ENCODE measurements at regions not wholly inside any gene's neighbourhood (a gene's known extent, or its start where the extent isn't known, plus 50 kb on each side); places are given as distances from the start of the nearest gene placed in this dataset.

- Histone ChIP-seq H2AK9ac (replicated peaks; ENCODE audit: low read depth, low read length, poor library complexity) (no peak overlapping the region), H3K4me1 (ENCODE audit: control insufficient read depth, insufficient read depth, low read length) (peaks cover 2% of the 10 kb centered on the region; the same call in 1 of the 2 replicates), H3K79me1 (ENCODE audit: low read depth in 1 of 2, low read length in 2 of 2) (no peaks in the 10 kb centered on the region), H2AFZ (replicated peaks; ENCODE audit: low read length, poor library complexity) (no peak overlapping the region), H2BK120ac (ENCODE audit: low read depth, low read length) (no peak overlapping the region), H3K9me1 (ENCODE audit: insufficient read depth, low read length) (peaks cover 2% of the 10 kb centered on the region; the same call in 1 of the 2 replicates), H4K91ac (ENCODE audit: insufficient read depth, low read depth, low read length) (no peak overlapping the region), H2BK20ac (ENCODE audit: low read depth, low read length) (no peak overlapping the region), H3K18ac (ENCODE audit: low read depth, low read length) (no peak overlapping the region), H2BK5ac (ENCODE audit: low read depth, low read length, poor library complexity, severe bottlenecking) (no peak overlapping the region), H3K27ac (ENCODE audit: insufficient read depth, low read length) (no peak overlapping the region), H4K20me1 (ENCODE audit: insufficient read depth, low read length) (no peaks in the 10 kb centered on the region), H3K9me3 (ENCODE audit: control insufficient read depth, insufficient read depth, low read length) (no peaks in the 10 kb centered on the region), H2BK15ac (ENCODE audit: low read depth, low read length) (no peak overlapping the region), H4K8ac (ENCODE audit: low read depth in 2 of 2, low read length in 2 of 2) (no peak overlapping the region), H3K56ac (ENCODE audit: extremely low read depth, insufficient read depth, low read length) (no peak overlapping the region), H3K4me3 (ENCODE audit: insufficient read depth, low read depth, low read length) (no peak overlapping the region), H3K14ac (replicated peaks; ENCODE audit: low read depth, low read length) (no peak overlapping the region), H3K27me3 (ENCODE audit: control insufficient read depth, insufficient read depth, low read length) (no peaks in the 10 kb centered on the region), H3K9ac (ENCODE audit: low read depth, low read length) (no peak overlapping the region), H4K5ac (ENCODE audit: low read depth, low read length) (no peak overlapping the region), H3K4me2 (ENCODE audit: low read depth, low read length) (no peak overlapping the region), H3K23ac (ENCODE audit: low read depth, low read length) (no peak overlapping the region), H3K4ac (ENCODE audit: low read depth, low read length) (no peak overlapping the region), H3K36me3 (ENCODE audit: control insufficient read depth, insufficient read depth, low read length) (no peaks in the 10 kb centered on the region), H2AK5ac (ENCODE audit: low read depth, low read length) (no peak overlapping the region)
- no TSS peak for BruUV-seq (replicated peaks)
- in situ Hi-C loops (cut with MboI; ENCODE audit: low sequenced_read_pairs) (no loop called here), intact Hi-C loops (cut with micrococcal nuclease) (no loop called here), dilution Hi-C loops (cut with HindIII; ENCODE audit: low sequenced_read_pairs, unreplicated experiment) (no loop called here)
- ChIA-PET POLR2A (ENCODE audit: unreplicated experiment) (no interaction called here), CTCF (no interaction called here)
- ATAC-seq (ENCODE audit: low read depth) = no peak
- TF ChIP-seq CEBPB (IDR thresholded peaks at IDR 0.05; ENCODE audit: low read depth, low read length) = no peak
- TF ChIP-seq BHLHE40 (IDR thresholded peaks at IDR 0.05; ENCODE audit: low read depth, low read length) = no peak
- no peak for TF ChIP-seq FOS (IDR thresholded peaks at IDR 0.05; ENCODE audit: low read depth, low read length)
- TF ChIP-seq, protein P1, sequence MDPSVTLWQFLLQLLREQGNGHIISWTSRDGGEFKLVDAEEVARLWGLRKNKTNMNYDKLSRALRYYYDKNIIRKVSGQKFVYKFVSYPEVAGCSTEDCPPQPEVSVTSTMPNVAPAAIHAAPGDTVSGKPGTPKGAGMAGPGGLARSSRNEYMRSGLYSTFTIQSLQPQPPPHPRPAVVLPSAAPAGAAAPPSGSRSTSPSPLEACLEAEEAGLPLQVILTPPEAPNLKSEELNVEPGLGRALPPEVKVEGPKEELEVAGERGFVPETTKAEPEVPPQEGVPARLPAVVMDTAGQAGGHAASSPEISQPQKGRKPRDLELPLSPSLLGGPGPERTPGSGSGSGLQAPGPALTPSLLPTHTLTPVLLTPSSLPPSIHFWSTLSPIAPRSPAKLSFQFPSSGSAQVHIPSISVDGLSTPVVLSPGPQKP (IDR thresholded peaks at IDR 0.05; ENCODE audit: borderline replicate concordance, low read depth, low read length) = no peak
- whole genome bisulfite sequencing, 2 experiments (ENCODE audit: extremely low coverage in 2 of 2, insufficient read length in 1 of 2) = 100% methylated on average over 1 of the region's 4 CpGs; no CpG with 5 or more reads in 1 of the 2 experiments
- DNase-seq = no peak
These were observed 202.8 kb downstream of the EFNB2 start for GRCh38 chr13:106332621-106333020.

Data from IMR-90 (cell line).